ENCODE measurements at regions not wholly inside any gene's neighbourhood (a gene's known extent, or its start where the extent isn't known, plus 50 kb on each side); places are given as distances from the start of the nearest gene placed in this dataset.

- DNase-seq (ENCODE audit: low spot score), result no peak
Measured at GRCh38 chr1:82346141-82346540, 545.4 kb downstream of the ADGRL2 start.

GRCh38 chr1:82343381-82343780, 542.6 kb downstream of the ADGRL2 start:
- DNase-seq (ENCODE audit: low spot score), result no peak

GRCh38 chr1:82337635-82338034, 536.9 kb downstream of the ADGRL2 start:
- no peak for DNase-seq (ENCODE audit: low spot score)

GRCh38 chr1:82330330-82330729, 529.6 kb downstream of the ADGRL2 start:
- DNase-seq (ENCODE audit: low spot score), result no peak

GRCh38 chr1:82329226-82329625, 528.5 kb downstream of the ADGRL2 start:
- DNase-seq (ENCODE audit: low spot score), result no peak

- DNase-seq (ENCODE audit: low spot score), result no peak
Measured at GRCh38 chr1:82323144-82323841, 522.6 kb downstream of the ADGRL2 start.

- DNase-seq (ENCODE audit: low spot score), result no peak
Measured at GRCh38 chr1:82321794-82322193, 521.1 kb downstream of the ADGRL2 start.

GRCh38 chr1:82319546-82319945, 518.8 kb downstream of the ADGRL2 start:
- no peak for DNase-seq (ENCODE audit: low spot score)

GRCh38 chr1:82318921-82319320, 518.2 kb downstream of the ADGRL2 start:
- DNase-seq (ENCODE audit: low spot score), result no peak

GRCh38 chr1:82318265-82318664, 517.5 kb downstream of the ADGRL2 start:
- DNase-seq (ENCODE audit: low spot score), result no peak

- no peak for DNase-seq (ENCODE audit: low spot score)
Measured at GRCh38 chr1:82317671-82318070, 516.9 kb downstream of the ADGRL2 start.

GRCh38 chr1:82299656-82300055, 498.9 kb downstream of the ADGRL2 start:
- DNase-seq (ENCODE audit: low spot score), result no peak

GRCh38 chr1:82299056-82299455, 498.3 kb downstream of the ADGRL2 start:
- DNase-seq (ENCODE audit: low spot score), result no peak

- no peak for DNase-seq (ENCODE audit: low spot score)
Measured at GRCh38 chr1:82297139-82297896, 496.6 kb downstream of the ADGRL2 start.

GRCh38 chr1:82287556-82287955, 486.8 kb downstream of the ADGRL2 start:
- DNase-seq (ENCODE audit: low spot score), result no peak

- no peak for DNase-seq (ENCODE audit: low spot score)
Measured at GRCh38 chr1:82284213-82284612, 483.5 kb downstream of the ADGRL2 start.

- no peak for DNase-seq (ENCODE audit: low spot score)
Measured at GRCh38 chr1:82279241-82279640, 478.5 kb downstream of the ADGRL2 start.

GRCh38 chr1:82273816-82274215, 473.1 kb downstream of the ADGRL2 start:
- no peak for DNase-seq (ENCODE audit: low spot score)

- DNase-seq (ENCODE audit: low spot score), result no peak
Measured at GRCh38 chr1:82269431-82269830, 468.7 kb downstream of the ADGRL2 start.

GRCh38 chr1:82268826-82269225, 468.1 kb downstream of the ADGRL2 start:
- DNase-seq (ENCODE audit: low spot score), result no peak

- DNase-seq (ENCODE audit: low spot score), result no peak
Measured at GRCh38 chr1:82266351-82266750, 465.6 kb downstream of the ADGRL2 start.

GRCh38 chr1:82265436-82265835, 464.7 kb downstream of the ADGRL2 start:
- DNase-seq (ENCODE audit: low spot score), result no peak

- DNase-seq (ENCODE audit: low spot score), result no peak
Measured at GRCh38 chr1:82264802-82265201, 464.1 kb downstream of the ADGRL2 start.

- DNase-seq (ENCODE audit: low spot score), result no peak
Measured at GRCh38 chr1:82263396-82263795, 462.7 kb downstream of the ADGRL2 start.
